RWPE2 (cell line): ENCODE measurements at regions not wholly inside any gene's neighbourhood (a gene's known extent, or its start where the extent isn't known, plus 50 kb on each side); places are given as distances from the start of the nearest gene placed in this dataset.

ENCODE experiments used
- ATAC-seq: fragments of 200-7000 bp; cut with Tn5 transposase; 3 replicates; pipeline ENCODE4 v1.9.1; 2021; ENCODE audit warnings: low read depth
- DNase-seq: peaks from one replicate; pipeline ENCODE4 v3.0.0-alpha.2; 2020; ENCODE audit warnings: low spot score
- H3K27ac ChIP-seq: fragments of 450-650 bp; 2 replicates; pipeline ENCODE4 v1.5.1; 2017; ENCODE audit warnings: mild to moderate bottlenecking; ENCODE audit not compliant: poor library complexity, severe bottlenecking
- H3K27me3 ChIP-seq: fragments of 250-450 bp; sonication (Bioruptor Pico); 2 replicates; pipeline ENCODE4 v1.5.1; 2021; ENCODE audit warnings: mild to moderate bottlenecking, moderate library complexity; ENCODE audit not compliant: insufficient read depth, poor library complexity, severe bottlenecking
- H3K36me3 ChIP-seq: fragments of 250-450 bp; sonication (Bioruptor Pico); 2 replicates; pipeline ENCODE4 v1.5.1; 2020; ENCODE audit warnings: low read depth, mild to moderate bottlenecking, moderate library complexity
- H3K4me1 ChIP-seq: fragments of 250-450 bp; sonication (Bioruptor Pico); 2 replicates; pipeline ENCODE4 v1.5.1; 2021; ENCODE audit warnings: mild to moderate bottlenecking, moderate library complexity; ENCODE audit not compliant: insufficient read depth, poor library complexity, severe bottlenecking
- H3K4me3 ChIP-seq: fragments of 250-450 bp; sonication (Bioruptor Pico); 2 replicates; pipeline ENCODE4 v1.5.1; 2021; ENCODE audit warnings: mild to moderate bottlenecking, moderate library complexity; ENCODE audit not compliant: severe bottlenecking
- H3K9me3 ChIP-seq: fragments of 250-450 bp; sonication (Bioruptor Pico); 2 replicates; pipeline ENCODE4 v1.5.1; 2021; ENCODE audit warnings: mild to moderate bottlenecking, moderate library complexity; ENCODE audit not compliant: severe bottlenecking
- TF ChIP-seq, protein P1 (sequence below): fragments of 450-650 bp; IDR thresholded peaks from one replicate; pipeline ENCODE4 v1.5.1; 2017; ENCODE audit warnings: mild to moderate bottlenecking, moderate library complexity; ENCODE audit not compliant: poor library complexity, severe bottlenecking

- TF ChIP-seq, protein P1, sequence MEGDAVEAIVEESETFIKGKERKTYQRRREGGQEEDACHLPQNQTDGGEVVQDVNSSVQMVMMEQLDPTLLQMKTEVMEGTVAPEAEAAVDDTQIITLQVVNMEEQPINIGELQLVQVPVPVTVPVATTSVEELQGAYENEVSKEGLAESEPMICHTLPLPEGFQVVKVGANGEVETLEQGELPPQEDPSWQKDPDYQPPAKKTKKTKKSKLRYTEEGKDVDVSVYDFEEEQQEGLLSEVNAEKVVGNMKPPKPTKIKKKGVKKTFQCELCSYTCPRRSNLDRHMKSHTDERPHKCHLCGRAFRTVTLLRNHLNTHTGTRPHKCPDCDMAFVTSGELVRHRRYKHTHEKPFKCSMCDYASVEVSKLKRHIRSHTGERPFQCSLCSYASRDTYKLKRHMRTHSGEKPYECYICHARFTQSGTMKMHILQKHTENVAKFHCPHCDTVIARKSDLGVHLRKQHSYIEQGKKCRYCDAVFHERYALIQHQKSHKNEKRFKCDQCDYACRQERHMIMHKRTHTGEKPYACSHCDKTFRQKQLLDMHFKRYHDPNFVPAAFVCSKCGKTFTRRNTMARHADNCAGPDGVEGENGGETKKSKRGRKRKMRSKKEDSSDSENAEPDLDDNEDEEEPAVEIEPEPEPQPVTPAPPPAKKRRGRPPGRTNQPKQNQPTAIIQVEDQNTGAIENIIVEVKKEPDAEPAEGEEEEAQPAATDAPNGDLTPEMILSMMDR, result no peak
- H3K27me3 ChIP-seq, result no peaks in the 10 kb centered on the region
- no peak overlapping the region for H3K27ac ChIP-seq
- H3K4me1 ChIP-seq, result no peaks in the 10 kb centered on the region
- no peak for DNase-seq
- ATAC-seq, result no peak
- H3K36me3 ChIP-seq, result no peaks in the 10 kb centered on the region
- H3K9me3 ChIP-seq, result no peaks in the 10 kb centered on the region
- H3K4me3 ChIP-seq, result no peak overlapping the region
Measured at GRCh38 chr20:12072954-12073264, 155.2 kb downstream of the BTBD3 start.

- Histone ChIP-seq H3K4me1 (no peaks in the 10 kb centered on the region), H3K27me3 (peaks cover 4% of the 10 kb centered on the region), H3K9me3 (no peaks in the 10 kb centered on the region), H3K36me3 (no peaks in the 10 kb centered on the region), H3K27ac (no peak overlapping the region), H3K4me3 (no peak overlapping the region)
- TF ChIP-seq, protein P1, result no peak
- ATAC-seq, result no peak
- DNase-seq, result no peak
Measured at GRCh38 chr20:12074111-12074655, 156.5 kb downstream of the BTBD3 start.

GRCh38 chr20:12076200-12076599 lies 158.5 kb downstream of the BTBD3 start:
- TF ChIP-seq, protein P1, result no peak
- Histone ChIP-seq H3K27me3 (peaks cover 14% of the 10 kb centered on the region), H3K27ac (no peak overlapping the region), H3K4me1 (no peaks in the 10 kb centered on the region), H3K4me3 (no peak overlapping the region), H3K36me3 (no peaks in the 10 kb centered on the region), H3K9me3 (no peaks in the 10 kb centered on the region)
- ATAC-seq (no peak), DNase-seq (no peak)

GRCh38 chr20:12077875-12078274 lies 160.2 kb downstream of the BTBD3 start:
- DNase-seq (no peak), ATAC-seq (no peak)
- Histone ChIP-seq H3K36me3 (no peaks in the 10 kb centered on the region), H3K27ac (no peak overlapping the region), H3K4me1 (no peaks in the 10 kb centered on the region), H3K4me3 (no peak overlapping the region), H3K9me3 (no peaks in the 10 kb centered on the region), H3K27me3 (peaks cover 14% of the 10 kb centered on the region)
- TF ChIP-seq, protein P1, result no peak

GRCh38 chr20:12079490-12079889 lies 161.8 kb downstream of the BTBD3 start:
- no peaks in the 10 kb centered on the region for H3K36me3 ChIP-seq
- H3K4me3 ChIP-seq, result no peak overlapping the region
- H3K27ac ChIP-seq, result no peak overlapping the region
- DNase-seq (no peak), ATAC-seq (no peak)
- no peaks in the 10 kb centered on the region for H3K4me1 ChIP-seq
- TF ChIP-seq, protein P1, result no peak
- H3K27me3 ChIP-seq, result peaks cover 14% of the 10 kb centered on the region
- H3K9me3 ChIP-seq, result no peaks in the 10 kb centered on the region
